ENCODE measurements at regions not wholly inside any gene's neighbourhood (a gene's known extent, or its start where the extent isn't known, plus 50 kb on each side); places are given as distances from the start of the nearest gene placed in this dataset.

- TF ChIP-seq TAF1 (IDR thresholded peaks at IDR 0.05; ENCODE audit: borderline replicate concordance, insufficient read depth, low read length) = no peak
- TF ChIP-seq REST (IDR thresholded peaks at IDR 0.05; ENCODE audit: insufficient read depth in 1 of 2, low read depth in 2 of 2, low read length in 2 of 2) = no peak
- no peak for TF ChIP-seq POLR2AphosphoS5 (IDR thresholded peaks at IDR 0.05; ENCODE audit: low read depth, low read length)
- TF ChIP-seq SIN3A (IDR thresholded peaks at IDR 0.05; ENCODE audit: borderline replicate concordance, insufficient read depth, low read length) = no peak
- TF ChIP-seq FOXP2 (optimal IDR thresholded peaks at IDR 0.05; ENCODE audit: borderline replicate concordance, extremely low read depth, extremely low read length, insufficient read depth) = no peak
These were observed 68.9 kb downstream of the OR13A1 start for GRCh38 chr10:45246522-45246921.
